Psoas muscle (tissue), 7 donors: ENCODE measurements at regions not wholly inside any gene's neighbourhood (a gene's known extent, or its start where the extent isn't known, plus 50 kb on each side); places are given as distances from the start of the nearest gene placed in this dataset.

Experiments used
- ATAC-seq, 4 donors: fragments of 200-7000 bp; cut with Tn5 transposase; one replicate each; pipeline ENCODE4 v1.9.1; 2020; ENCODE audit warnings: moderate library complexity in 3 of 4, mild to moderate bottlenecking in 2 of 4
- DNase-seq, 2 donors: peaks; one replicate each; pipeline ENCODE4 v3.0.0-alpha.2; 2020
- H3K27ac ChIP-seq: fragments of 200-600 bp; one replicate; pipeline ENCODE4 v1.8.0; 2022
- H3K27me3 ChIP-seq, 3 donors: fragments of 200-600 bp in 1 of 3; one replicate each; pipeline versions ENCODE4 v1.6.1 to v1.8.0; 2013 to 2022; ENCODE audit warnings: low read length in 2 of 3, mild to moderate bottlenecking in 2 of 3, moderate library complexity in 1 of 3; ENCODE audit not compliant: insufficient read depth in 3 of 3
- H3K36me3 ChIP-seq, 2 donors: fragments of 200-600 bp in 1 of 2; one replicate each; pipeline versions ENCODE4 v1.6.1 to v1.8.0; 2013 to 2022; ENCODE audit warnings: low read depth in 1 of 2, mild to moderate bottlenecking in 1 of 2, moderate library complexity in 1 of 2; ENCODE audit not compliant: insufficient read depth in 1 of 2
- H3K4me1 ChIP-seq: fragments of 200-600 bp; one replicate; pipeline ENCODE4 v1.8.0; 2022
- H3K4me3 ChIP-seq: fragments of 200-600 bp; one replicate; pipeline ENCODE4 v1.8.0; 2022; ENCODE audit warnings: mild to moderate bottlenecking
- H3K9me3 ChIP-seq: fragments of 200-600 bp; one replicate; pipeline ENCODE4 v1.8.0; 2022
- CTCF ChIP-seq: fragments of 200-600 bp; IDR thresholded peaks from one replicate; pipeline ENCODE4 v1.8.0; 2022; ENCODE audit warnings: antibody characterized with exemption
- WGBS, 3 donors: extraction: QIAGEN DNeasy Blood & Tissue Kit; methylation state at CpG; one replicate each; pipeline versions ENCODE4 v1.1.6 to v1.1.7; 2013; 5-methylcytosine and 5-hydroxymethylcytosine counted together
- intact Hi-C, 2 donors: fragments of 100-400 bp; cut with DNase I; formaldehyde crosslinking; loops; one replicate each; pipeline versions ENCODE4 v1.11.0 to v1.14.2; 2022
- donor health status: healthy with polysubstance abuse.
- donor health status: DM: no; HTN: no; CAD: no; lungs with moderate emphysema.
- donor health status: Bipolar disorder and iron deficiency.
- donor health status: healthy.
- donor health status: DM: yes; HTN: yes; CAD: no.
- donor health status: DM: no; HTN: no; CAD: no.
- donor health status: DM: yes; HTN: yes; CAD: no.

GRCh38 chr9:103867886-103868285 is 226.2 kb upstream of the SMC2 start:
- Histone ChIP-seq H3K27ac (no peak overlapping the region), H3K9me3 (no peaks in the 10 kb centered on the region), H3K4me1 (no peaks in the 10 kb centered on the region), H3K4me3 (no peak overlapping the region), H3K36me3 (no peaks in the 10 kb centered on the region), H3K27me3 (no peaks in the 10 kb centered on the region)
- DNase-seq: no peak
- no peak for TF ChIP-seq CTCF
- intact Hi-C loops: no loop called here
- whole genome bisulfite sequencing, 3 donors: 89 to 94% (median 90%) methylated on average over 1 of the region's 1 CpG
- ATAC-seq: no peak

GRCh38 chr9:103872811-103873210 is 221.3 kb upstream of the SMC2 start:
- DNase-seq (no peak), ATAC-seq (no peak)
- Histone ChIP-seq H3K4me1 (no peaks in the 10 kb centered on the region), H3K9me3 (no peaks in the 10 kb centered on the region), H3K36me3 (no peaks in the 10 kb centered on the region), H3K4me3 (no peak overlapping the region), H3K27me3 (no peaks in the 10 kb centered on the region), H3K27ac (no peak overlapping the region)
- intact Hi-C loops: no loop called here
- TF ChIP-seq CTCF: no peak
- WGBS, 3 donors: 79 to 86% (median 82%) methylated on average over 7 of the region's 7 CpGs

GRCh38 chr9:103881419-103881818 is 212.7 kb upstream of the SMC2 start:
- ATAC-seq: no peak
- intact Hi-C loops: no loop called here
- Histone ChIP-seq H3K9me3 (no peaks in the 10 kb centered on the region), H3K27me3 (peaks cover 0 to 3% (median 0%) of the 10 kb centered on the region in 3 donors), H3K4me1 (no peaks in the 10 kb centered on the region), H3K4me3 (no peak overlapping the region), H3K36me3 (no peaks in the 10 kb centered on the region), H3K27ac (no peak overlapping the region)
- 92 to 100% (median 93%) methylated on average over 2 of the region's 2 CpGs for WGBS, 3 donors
- DNase-seq: no peak
- no peak for TF ChIP-seq CTCF

- Histone ChIP-seq H3K9me3 (no peaks in the 10 kb centered on the region), H3K27ac (no peak overlapping the region), H3K36me3 (no peaks in the 10 kb centered on the region), H3K4me3 (no peak overlapping the region), H3K4me1 (no peaks in the 10 kb centered on the region), H3K27me3 (peaks cover 0 to 3% (median 0%) of the 10 kb centered on the region in 3 donors)
- TF ChIP-seq CTCF: no peak
- ATAC-seq (no peak), DNase-seq (no peak)
- intact Hi-C loops: no loop called here
These were observed 204.1 kb upstream of the SMC2 start for GRCh38 chr9:103889989-103890388.

- no peak for DNase-seq
- Histone ChIP-seq H3K4me3 (no peak overlapping the region), H3K27ac (no peak overlapping the region), H3K27me3 (no peaks in the 10 kb centered on the region), H3K9me3 (no peaks in the 10 kb centered on the region), H3K4me1 (no peaks in the 10 kb centered on the region), H3K36me3 (no peaks in the 10 kb centered on the region)
- ATAC-seq: no peak
- 22 to 31% (median 23%) methylated on average over 2 of the region's 2 CpGs for WGBS, 3 donors
- TF ChIP-seq CTCF: no peak
- intact Hi-C loops: no loop called here
These were observed 199.9 kb upstream of the SMC2 start for GRCh38 chr9:103894184-103894583.
